ENCODE measurements at regions not wholly inside any gene's neighbourhood (a gene's known extent, or its start where the extent isn't known, plus 50 kb on each side); places are given as distances from the start of the nearest gene placed in this dataset. TPM values are rescaled to one million over a fixed set of nuclear protein-coding genes. Genes with fewer than 3 reads are reported as not detected.
"Not testable (repeated sequence)": the region's sequence is repeated elsewhere in the genome, so short reads cannot be mapped to it uniquely, and the experiment has no call there.

DNA sequence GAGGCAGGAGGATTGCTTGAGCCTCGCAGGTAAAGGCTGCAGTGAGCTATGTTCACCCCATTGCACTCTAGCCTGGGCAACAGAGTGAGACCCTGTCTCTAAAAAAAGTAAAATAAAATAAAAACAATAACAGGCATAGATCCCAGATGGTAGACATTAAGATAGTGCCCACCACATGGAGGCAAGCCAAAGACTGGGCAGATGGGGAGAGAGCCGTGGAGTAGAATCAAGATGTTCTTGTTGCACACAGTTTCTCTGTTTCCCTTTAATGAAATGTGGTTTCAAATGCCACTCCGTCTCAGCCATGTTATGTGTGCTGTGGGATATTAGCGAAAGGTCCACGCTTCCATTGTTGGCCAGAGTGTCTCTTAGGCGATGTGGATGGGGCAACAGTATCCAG, 63.8 kb upstream of the TBL1X start:
- no peak for ATAC-seq
- no peak for DNase-seq
- Histone ChIP-seq H3K36me3 (replicated peaks in 1 of 2; ENCODE audit: insufficient read depth in 1 of 2, low read depth in 2 of 2) (no peaks in the 10 kb centered on the region), H3K9me3 (no peaks in the 10 kb centered on the region), H3K4me1 (no peaks in the 10 kb centered on the region), H3K4me3 (no peak overlapping the region), H3K27me3 (no peaks in the 10 kb centered on the region), H3K27ac (no peak overlapping the region)
- 93 to 95% methylated on average over 3 to 6 of the region's 6 CpGs for WGBS, 2 donors
- TF ChIP-seq POLR2A (IDR thresholded peaks at IDR 0.05), result no peak
- TF ChIP-seq, protein P1, sequence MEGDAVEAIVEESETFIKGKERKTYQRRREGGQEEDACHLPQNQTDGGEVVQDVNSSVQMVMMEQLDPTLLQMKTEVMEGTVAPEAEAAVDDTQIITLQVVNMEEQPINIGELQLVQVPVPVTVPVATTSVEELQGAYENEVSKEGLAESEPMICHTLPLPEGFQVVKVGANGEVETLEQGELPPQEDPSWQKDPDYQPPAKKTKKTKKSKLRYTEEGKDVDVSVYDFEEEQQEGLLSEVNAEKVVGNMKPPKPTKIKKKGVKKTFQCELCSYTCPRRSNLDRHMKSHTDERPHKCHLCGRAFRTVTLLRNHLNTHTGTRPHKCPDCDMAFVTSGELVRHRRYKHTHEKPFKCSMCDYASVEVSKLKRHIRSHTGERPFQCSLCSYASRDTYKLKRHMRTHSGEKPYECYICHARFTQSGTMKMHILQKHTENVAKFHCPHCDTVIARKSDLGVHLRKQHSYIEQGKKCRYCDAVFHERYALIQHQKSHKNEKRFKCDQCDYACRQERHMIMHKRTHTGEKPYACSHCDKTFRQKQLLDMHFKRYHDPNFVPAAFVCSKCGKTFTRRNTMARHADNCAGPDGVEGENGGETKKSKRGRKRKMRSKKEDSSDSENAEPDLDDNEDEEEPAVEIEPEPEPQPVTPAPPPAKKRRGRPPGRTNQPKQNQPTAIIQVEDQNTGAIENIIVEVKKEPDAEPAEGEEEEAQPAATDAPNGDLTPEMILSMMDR (IDR thresholded peaks at IDR 0.05), result no peak
- intact Hi-C loops (cut with DNase I), result no loop called here

DNA sequence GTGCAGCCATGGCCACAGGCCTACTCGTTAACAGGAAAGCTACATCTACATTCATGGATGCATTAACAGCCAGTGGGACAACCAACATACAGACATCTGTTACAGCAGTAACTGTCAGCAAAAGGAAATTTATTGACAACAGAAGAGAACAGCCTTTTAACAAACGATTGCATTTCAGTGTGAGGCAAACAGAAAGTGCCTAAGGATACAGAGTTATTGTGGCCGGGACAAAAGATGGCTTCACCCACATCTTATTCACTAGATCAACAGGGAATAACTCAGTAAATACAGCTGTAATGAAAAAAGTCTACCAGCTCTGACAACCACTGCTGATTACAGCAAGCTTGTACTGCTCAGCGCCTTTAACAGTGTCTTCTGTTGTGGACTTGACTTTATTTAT, 61.5 kb upstream of the TBL1X start:
- Histone ChIP-seq H3K27me3 (no peaks in the 10 kb centered on the region), H3K4me3 (no peak overlapping the region), H3K4me1 (no peaks in the 10 kb centered on the region), H3K27ac (no peak overlapping the region), H3K9me3 (no peaks in the 10 kb centered on the region), H3K36me3 (replicated peaks in 1 of 2; ENCODE audit: insufficient read depth in 1 of 2, low read depth in 2 of 2) (no peaks in the 10 kb centered on the region)
- no peak for DNase-seq
- WGBS, 2 donors, result 57 to 64% methylated on average over 3 to 4 of the region's 4 CpGs
- intact Hi-C loops (cut with DNase I), result no loop called here
- no peak for ATAC-seq
- TF ChIP-seq, protein P1 (IDR thresholded peaks at IDR 0.05), result no peak
- TF ChIP-seq POLR2A (IDR thresholded peaks at IDR 0.05), result no peak

DNA sequence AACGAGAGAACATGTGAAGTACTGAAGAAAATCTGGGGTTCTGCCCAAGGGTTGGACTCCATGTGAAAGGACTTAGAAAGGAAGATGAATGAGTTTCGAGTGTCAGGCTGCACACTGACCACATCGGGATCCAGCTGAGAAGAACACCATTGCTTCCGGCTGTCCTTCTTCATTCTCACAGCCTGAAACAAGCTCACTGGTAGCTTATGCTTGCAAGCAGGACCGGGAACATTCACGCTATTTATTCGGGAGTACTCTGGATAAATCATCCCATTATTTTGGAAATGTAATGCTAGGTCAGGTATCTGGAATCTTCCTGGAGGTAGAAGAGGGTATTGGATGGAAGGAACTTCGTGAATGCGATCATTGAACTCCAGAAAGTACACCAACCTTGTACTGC, 59.2 kb upstream of the TBL1X start:
- H3K4me3 ChIP-seq; ATAC-seq; H3K27ac ChIP-seq; H3K36me3 ChIP-seq (replicated peaks in 1 of 2; ENCODE audit: insufficient read depth in 1 of 2, low read depth in 2 of 2); intact Hi-C loops (cut with DNase I); H3K4me1 ChIP-seq; H3K27me3 ChIP-seq; H3K9me3 ChIP-seq: not testable (repeated sequence)
- DNase-seq, result peak in 3 of 4 donors; percentile 13 to 15 (median 14)
- WGBS, 2 donors, result 84 to 88% methylated on average over 8 to 9 of the region's 9 CpGs

DNA sequence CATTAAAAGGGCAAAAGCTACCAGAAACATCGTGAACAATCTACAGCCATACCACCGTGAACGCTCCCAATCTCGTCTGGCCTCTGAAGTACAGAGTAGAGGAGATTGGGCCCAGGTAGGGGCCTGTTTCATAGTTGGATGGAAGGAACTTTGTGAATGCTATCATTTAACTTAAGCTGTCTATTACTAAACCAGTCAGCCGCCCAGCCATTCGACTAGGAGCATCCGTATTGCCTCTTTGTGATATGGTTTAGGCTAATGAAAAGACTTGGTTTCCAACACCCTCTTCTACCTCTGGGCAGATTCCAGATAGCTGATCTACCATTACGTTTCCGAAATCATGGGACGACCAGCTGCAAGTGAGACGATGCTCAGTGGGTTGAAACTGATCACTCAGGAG, 54.0 kb upstream of the TBL1X start:
- ATAC-seq; H3K4me1 ChIP-seq; intact Hi-C loops (cut with DNase I); H3K27ac ChIP-seq; H3K27me3 ChIP-seq; H3K4me3 ChIP-seq; H3K9me3 ChIP-seq; H3K36me3 ChIP-seq (replicated peaks in 1 of 2; ENCODE audit: insufficient read depth in 1 of 2, low read depth in 2 of 2): not testable (repeated sequence)
- WGBS, 2 donors, result 88 to 95% methylated on average over 3 to 6 of the region's 11 CpGs
- DNase-seq, result peak in 2 of 4 donors; percentile 12 to 18

DNA sequence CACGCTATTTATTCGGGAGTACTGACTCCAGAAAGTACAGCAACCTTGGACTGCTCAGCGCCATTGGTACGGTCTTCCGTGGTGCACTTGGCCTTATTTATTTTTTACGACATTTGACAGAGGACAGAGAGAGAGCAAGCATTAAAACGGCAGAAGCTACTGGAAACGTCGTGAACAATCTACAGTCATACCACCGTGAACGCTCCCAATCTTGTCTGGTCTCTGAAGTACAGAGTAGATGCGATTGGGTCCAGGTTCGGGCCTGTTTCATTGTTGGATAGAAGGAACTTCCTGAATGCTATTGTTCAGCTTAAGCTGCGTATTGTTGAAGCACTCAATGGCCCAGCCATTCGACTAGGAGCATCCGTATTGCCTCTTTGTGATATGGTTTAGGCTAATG, 53.2 kb upstream of the TBL1X start:
- H3K27ac ChIP-seq; H3K4me1 ChIP-seq; H3K4me3 ChIP-seq; ATAC-seq; H3K9me3 ChIP-seq; intact Hi-C loops (cut with DNase I); H3K36me3 ChIP-seq (replicated peaks in 1 of 2; ENCODE audit: insufficient read depth in 1 of 2, low read depth in 2 of 2); H3K27me3 ChIP-seq: not testable (repeated sequence)
- DNase-seq, result peak in 2 of 4 donors; percentile 6 to 14
- 82 to 86% methylated on average over 16 of the region's 16 CpGs for WGBS, 2 donors

DNA sequence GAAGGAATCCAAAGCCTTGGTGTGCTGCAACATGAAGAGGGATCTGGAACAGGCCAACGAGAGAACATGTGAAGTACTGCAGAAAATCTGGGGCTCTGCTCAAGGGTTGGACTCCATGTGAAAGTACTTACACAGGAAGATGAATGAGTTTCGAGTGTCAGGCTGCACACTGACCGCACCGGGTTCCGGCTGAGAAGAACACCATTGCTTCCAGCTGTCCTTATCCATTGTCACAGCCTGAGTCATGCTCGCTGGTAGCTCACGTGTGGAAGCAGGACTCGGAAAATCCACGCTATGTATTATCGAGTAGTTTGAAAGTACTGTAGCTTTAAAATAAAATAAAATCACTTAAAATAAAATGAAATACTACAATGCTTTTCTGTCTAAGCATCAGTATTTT, 50.4 kb upstream of the TBL1X start:
- WGBS, 2 donors, result 85 to 88% methylated on average over 5 to 9 of the region's 10 CpGs
- no peak for ATAC-seq
- Histone ChIP-seq H3K27ac (no peak overlapping the region), H3K4me1 (no peaks in the 10 kb centered on the region), H3K36me3 (replicated peaks in 1 of 2; ENCODE audit: insufficient read depth in 1 of 2, low read depth in 2 of 2) (no peaks in the 10 kb centered on the region), H3K4me3 (no peak overlapping the region), H3K9me3 (no peaks in the 10 kb centered on the region), H3K27me3 (no peaks in the 10 kb centered on the region)
- intact Hi-C loops (cut with DNase I), result no loop called here
- no peak for TF ChIP-seq POLR2A (IDR thresholded peaks at IDR 0.05)
- TF ChIP-seq, protein P1 (IDR thresholded peaks at IDR 0.05), result no peak
- DNase-seq, result no peak

Small RNA genes lying in the stretch of these regions (small RNA-seq; reads per million reads assigned to genes)
- gene AC119618.1 (not detected), gene RNA5SP499 (not detected)

Measured in body of pancreas (tissue), 4 donors.